Endothelial cell (in vitro differentiated cells): ENCODE measurements at regions not wholly inside any gene's neighbourhood (a gene's known extent, or its start where the extent isn't known, plus 50 kb on each side); places are given as distances from the start of the nearest gene placed in this dataset.
A peak's percentile ranks its signal among the peaks of the same experiment; 100 is the strongest.

Source experiments
- DNase-seq: peaks from one replicate; pipeline ENCODE4 v3.0.0; 2021; ENCODE audit warnings: low spot score
- H3K27ac Mint-ChIP-seq: one replicate; pipeline ENCODE4 v1.8.0; 2021; ENCODE audit warnings: mixed read lengths, inconsistent platforms; ENCODE audit not compliant: unreplicated experiment
- H3K27me3 Mint-ChIP-seq: one replicate; pipeline ENCODE4 v1.8.0; 2021; ENCODE audit warnings: mild to moderate bottlenecking, moderate library complexity, mixed read lengths, inconsistent platforms; ENCODE audit not compliant: unreplicated experiment
- H3K36me3 Mint-ChIP-seq: one replicate; pipeline ENCODE4 v1.8.0; 2021; ENCODE audit warnings: mild to moderate bottlenecking, low read depth, mixed read lengths, inconsistent platforms; ENCODE audit not compliant: unreplicated experiment
- H3K4me1 Mint-ChIP-seq: one replicate; pipeline ENCODE4 v1.8.0; 2021; ENCODE audit warnings: mild to moderate bottlenecking, mixed read lengths, inconsistent platforms; ENCODE audit not compliant: unreplicated experiment
- H3K4me3 Mint-ChIP-seq: one replicate; pipeline ENCODE4 v1.8.0; 2021; ENCODE audit warnings: mild to moderate bottlenecking, mixed read lengths, inconsistent platforms; ENCODE audit not compliant: unreplicated experiment
- H3K9me3 Mint-ChIP-seq: one replicate; pipeline ENCODE4 v1.8.0; 2021; ENCODE audit warnings: mixed read lengths, inconsistent platforms; ENCODE audit not compliant: unreplicated experiment
- TF ChIP-seq, protein P1 (sequence below): fragments of 200-600 bp; sonication (generic); IDR thresholded peaks from one replicate; pipeline ENCODE4 v1.5.0; 2021; ENCODE audit warnings: antibody characterized with exemption; ENCODE audit not compliant: unreplicated experiment

DNA sequence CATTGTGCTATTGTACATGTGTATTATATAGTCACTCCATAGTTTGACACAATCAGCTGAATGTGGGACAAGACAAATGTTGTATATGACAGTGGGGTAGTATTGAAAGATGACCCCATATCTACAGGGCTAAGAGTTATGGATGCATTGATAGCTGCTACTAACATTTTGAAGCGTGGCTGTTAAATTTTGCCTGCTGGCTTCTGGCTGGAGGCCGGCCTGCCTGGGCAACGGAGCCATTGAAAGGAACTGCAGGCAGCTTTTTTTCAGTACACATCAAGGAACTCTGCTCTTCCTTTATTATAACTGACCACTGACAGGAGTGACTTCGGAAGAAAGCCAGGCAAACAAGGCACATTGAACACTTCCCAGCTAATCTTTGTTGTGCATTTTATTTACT lies 76.1 kb upstream of the TMEM33 start:
- no peak overlapping the region for H3K4me3 Mint-ChIP-seq
- H3K9me3 Mint-ChIP-seq, result no peaks in the 10 kb centered on the region
- H3K4me1 Mint-ChIP-seq, result peaks cover 4% of the 10 kb centered on the region
- H3K36me3 Mint-ChIP-seq, result no peaks in the 10 kb centered on the region
- no peak for DNase-seq
- H3K27ac Mint-ChIP-seq, result no peak overlapping the region
- TF ChIP-seq, protein P1, sequence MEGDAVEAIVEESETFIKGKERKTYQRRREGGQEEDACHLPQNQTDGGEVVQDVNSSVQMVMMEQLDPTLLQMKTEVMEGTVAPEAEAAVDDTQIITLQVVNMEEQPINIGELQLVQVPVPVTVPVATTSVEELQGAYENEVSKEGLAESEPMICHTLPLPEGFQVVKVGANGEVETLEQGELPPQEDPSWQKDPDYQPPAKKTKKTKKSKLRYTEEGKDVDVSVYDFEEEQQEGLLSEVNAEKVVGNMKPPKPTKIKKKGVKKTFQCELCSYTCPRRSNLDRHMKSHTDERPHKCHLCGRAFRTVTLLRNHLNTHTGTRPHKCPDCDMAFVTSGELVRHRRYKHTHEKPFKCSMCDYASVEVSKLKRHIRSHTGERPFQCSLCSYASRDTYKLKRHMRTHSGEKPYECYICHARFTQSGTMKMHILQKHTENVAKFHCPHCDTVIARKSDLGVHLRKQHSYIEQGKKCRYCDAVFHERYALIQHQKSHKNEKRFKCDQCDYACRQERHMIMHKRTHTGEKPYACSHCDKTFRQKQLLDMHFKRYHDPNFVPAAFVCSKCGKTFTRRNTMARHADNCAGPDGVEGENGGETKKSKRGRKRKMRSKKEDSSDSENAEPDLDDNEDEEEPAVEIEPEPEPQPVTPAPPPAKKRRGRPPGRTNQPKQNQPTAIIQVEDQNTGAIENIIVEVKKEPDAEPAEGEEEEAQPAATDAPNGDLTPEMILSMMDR, result no peak
- H3K27me3 Mint-ChIP-seq, result peaks cover 6% of the 10 kb centered on the region

DNA sequence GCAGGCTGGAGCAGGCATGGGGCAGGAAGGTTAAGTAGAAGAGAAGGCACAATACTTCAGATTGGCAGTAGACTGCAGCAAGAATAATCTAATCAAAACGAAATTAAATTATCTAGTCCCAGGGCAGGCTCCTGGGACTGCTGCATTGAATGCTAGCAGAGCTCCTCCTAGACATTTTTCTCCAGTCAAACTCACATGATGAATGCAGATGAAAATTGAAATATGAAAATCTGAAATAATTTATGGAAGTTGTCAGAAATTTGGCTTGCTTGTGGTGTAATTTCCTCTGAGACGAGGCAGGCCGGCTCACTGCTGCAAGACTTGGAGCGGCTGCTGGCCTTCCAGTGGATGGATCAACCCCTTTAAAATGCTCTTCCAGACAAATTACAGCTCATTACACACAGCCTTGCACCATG lies 78.0 kb upstream of the TMEM33 start:
- Mint-ChIP-seq H3K27me3 (peaks cover 1% of the 10 kb centered on the region), H3K36me3 (no peaks in the 10 kb centered on the region), H3K27ac (no peak overlapping the region), H3K4me3 (no peak overlapping the region), H3K9me3 (no peaks in the 10 kb centered on the region), H3K4me1 (no peaks in the 10 kb centered on the region)
- TF ChIP-seq, protein P1, result no peak
- DNase-seq, result no peak

DNA sequence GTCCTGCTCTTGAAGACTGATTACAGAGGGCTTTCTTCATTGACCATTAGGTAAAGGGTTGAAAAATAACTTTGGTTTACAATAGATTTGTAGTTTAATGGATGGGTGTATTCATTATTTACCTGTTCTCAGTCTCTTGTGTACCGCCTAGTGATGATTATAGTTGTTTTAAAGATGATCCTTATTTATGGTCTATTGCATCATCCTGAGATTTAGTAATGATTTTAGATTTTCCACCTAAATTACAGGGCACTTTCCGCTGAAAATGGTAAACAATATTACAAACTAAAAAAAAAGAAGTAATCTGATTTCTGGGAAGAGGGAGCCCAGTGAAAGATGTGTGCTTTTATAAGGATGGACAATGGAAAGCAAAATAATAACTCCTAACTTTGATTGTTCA lies 78.4 kb upstream of the TMEM33 start:
- no peaks in the 10 kb centered on the region for H3K9me3 Mint-ChIP-seq
- no peaks in the 10 kb centered on the region for H3K4me1 Mint-ChIP-seq
- TF ChIP-seq, protein P1, result no peak
- no peaks in the 10 kb centered on the region for H3K36me3 Mint-ChIP-seq
- no peak overlapping the region for H3K4me3 Mint-ChIP-seq
- no peak for DNase-seq
- H3K27ac Mint-ChIP-seq, result no peak overlapping the region
- no peaks in the 10 kb centered on the region for H3K27me3 Mint-ChIP-seq

DNA sequence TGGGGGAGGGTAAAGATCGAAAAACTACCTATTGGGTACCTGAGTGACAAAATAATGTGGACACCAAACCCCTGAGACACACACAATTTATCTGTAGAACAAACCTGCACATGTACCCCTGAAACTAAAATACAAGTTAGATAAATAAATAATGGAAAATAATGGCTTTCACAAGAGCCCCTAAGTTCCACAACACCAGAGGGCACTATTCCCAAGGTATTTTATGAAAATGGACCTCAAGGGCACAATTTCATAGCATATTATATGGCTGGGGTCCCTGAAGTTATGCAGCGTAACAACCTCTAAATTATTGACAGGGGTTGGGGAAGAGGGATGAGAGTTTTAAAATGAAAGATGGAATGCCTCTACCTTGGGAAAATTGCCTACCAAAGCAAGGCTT lies 81.3 kb upstream of the TMEM33 start:
- Mint-ChIP-seq H3K4me1 (no peaks in the 10 kb centered on the region), H3K4me3 (no peak overlapping the region), H3K9me3 (no peaks in the 10 kb centered on the region), H3K27ac (no peak overlapping the region), H3K36me3 (no peaks in the 10 kb centered on the region), H3K27me3 (no peaks in the 10 kb centered on the region)
- no peak for DNase-seq
- TF ChIP-seq, protein P1, result peak; percentile 33

DNA sequence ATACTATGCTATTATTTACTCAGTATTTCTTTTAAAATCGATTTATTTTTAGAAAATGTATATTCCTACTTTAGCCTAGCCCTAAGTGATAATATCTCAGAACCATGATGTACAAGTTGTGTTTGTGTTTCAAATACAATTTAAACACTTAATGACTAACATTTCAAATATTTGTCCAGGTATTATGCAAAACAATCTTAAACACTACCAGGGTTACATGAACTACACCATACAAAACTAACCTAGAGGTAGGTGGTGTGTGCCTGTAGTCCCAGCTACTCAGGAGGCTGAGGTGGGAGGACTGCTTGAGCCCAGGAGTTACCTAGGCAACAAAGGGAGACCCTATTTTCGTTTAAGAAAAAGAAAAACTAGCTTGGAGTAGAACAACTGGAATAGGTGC lies 83.0 kb upstream of the TMEM33 start:
- Mint-ChIP-seq H3K9me3 (no peaks in the 10 kb centered on the region), H3K27ac (no peak overlapping the region), H3K4me3 (no peak overlapping the region), H3K27me3 (no peaks in the 10 kb centered on the region), H3K4me1 (no peaks in the 10 kb centered on the region), H3K36me3 (no peaks in the 10 kb centered on the region)
- TF ChIP-seq, protein P1, result no peak
- no peak for DNase-seq
